Thoracic aorta (tissue), 2 donors: ENCODE measurements at regions not wholly inside any gene's neighbourhood (a gene's known extent, or its start where the extent isn't known, plus 50 kb on each side); places are given as distances from the start of the nearest gene placed in this dataset.

Experiments used
- ATAC-seq: fragments of 150-250 bp; one replicate; pipeline ENCODE4 v1.8.0; 2017; ENCODE audit warnings: low read depth; ENCODE audit not compliant: insufficient number of reproducible peaks, low FRiP score
- DNase-seq: peaks from one replicate; pipeline ENCODE4 v3.0.0-alpha.2; 2020; ENCODE audit warnings: low spot score
- H3K27ac ChIP-seq, 2 donors: fragments of 200-600 bp; sonication (generic); 1 replicate in 1 of 2; 2 replicates in 1 of 2; pipeline ENCODE4 v1.5.1; 2016; ENCODE audit warnings: mild to moderate bottlenecking in 2 of 2, moderate library complexity in 2 of 2
- H3K27me3 ChIP-seq: fragments of 200-600 bp; sonication (generic); replicated peaks from 2 replicates; pipeline ENCODE4 v1.6.0; 2016; ENCODE audit warnings: mild to moderate bottlenecking; ENCODE audit not compliant: insufficient read depth
- H3K36me3 ChIP-seq: fragments of 200-600 bp; sonication (generic); one replicate; pipeline ENCODE4 v1.5.1; 2016
- H3K4me1 ChIP-seq, 2 donors: fragments of 200-600 bp; sonication (generic); 1 replicate in 1 of 2; 2 replicates in 1 of 2; pipeline versions ENCODE4 v1.5.1 to v1.6.0; 2016; ENCODE audit warnings: low read depth in 2 of 2, mild to moderate bottlenecking in 1 of 2; ENCODE audit not compliant: control insufficient read depth in 1 of 2
- H3K4me3 ChIP-seq: fragments of 200-600 bp; sonication (generic); 2 replicates; pipeline ENCODE4 v1.5.1; 2016; ENCODE audit warnings: mild to moderate bottlenecking
- H3K9me3 ChIP-seq: fragments of 200-600 bp; sonication (generic); 2 replicates; pipeline ENCODE4 v1.5.1; 2016
- CTCF ChIP-seq: fragments of 200-600 bp; sonication (generic); IDR thresholded peaks from one replicate; pipeline ENCODE4 v1.5.1; 2019; ENCODE audit warnings: antibody characterized with exemption

DNA sequence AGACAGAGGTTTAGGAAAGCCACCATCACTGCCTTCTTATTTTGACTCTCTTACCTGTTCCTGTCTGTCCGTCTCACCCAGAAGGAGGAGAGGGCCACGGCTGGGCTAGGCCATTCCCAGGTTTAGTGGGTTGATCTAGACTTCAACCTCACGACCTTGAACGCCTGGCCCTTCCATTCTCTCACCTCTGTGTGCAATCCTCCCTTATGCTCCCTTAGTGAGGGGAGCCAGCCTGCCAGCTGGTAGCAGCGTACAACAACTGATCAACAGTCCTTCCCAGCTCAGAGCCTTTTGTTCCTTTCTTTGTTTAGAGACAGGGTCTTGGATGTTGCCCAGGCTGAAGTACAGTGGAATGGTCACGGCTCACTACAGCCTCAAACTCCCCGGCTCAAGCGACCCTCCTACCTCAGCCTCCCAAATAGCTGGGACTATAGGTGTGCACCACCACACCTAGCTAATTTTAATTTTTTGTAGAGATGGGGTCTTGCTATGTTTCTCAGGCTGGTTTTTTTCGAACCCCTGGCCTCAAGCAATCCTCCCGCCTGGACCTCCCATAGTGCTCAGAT, 123.9 kb downstream of the ZNF664 start:
- Histone ChIP-seq H3K36me3 (no peaks in the 10 kb centered on the region), H3K27me3 (no peaks in the 10 kb centered on the region), H3K4me1 (peaks cover 5 to 28% of the 10 kb centered on the region in 2 donors), H3K27ac (peak overlapping the region; percentile 49 to 60), H3K4me3 (no peak overlapping the region), H3K9me3 (no peaks in the 10 kb centered on the region)
- no peak for TF ChIP-seq CTCF
- ATAC-seq = no peak
- no peak for DNase-seq

DNA sequence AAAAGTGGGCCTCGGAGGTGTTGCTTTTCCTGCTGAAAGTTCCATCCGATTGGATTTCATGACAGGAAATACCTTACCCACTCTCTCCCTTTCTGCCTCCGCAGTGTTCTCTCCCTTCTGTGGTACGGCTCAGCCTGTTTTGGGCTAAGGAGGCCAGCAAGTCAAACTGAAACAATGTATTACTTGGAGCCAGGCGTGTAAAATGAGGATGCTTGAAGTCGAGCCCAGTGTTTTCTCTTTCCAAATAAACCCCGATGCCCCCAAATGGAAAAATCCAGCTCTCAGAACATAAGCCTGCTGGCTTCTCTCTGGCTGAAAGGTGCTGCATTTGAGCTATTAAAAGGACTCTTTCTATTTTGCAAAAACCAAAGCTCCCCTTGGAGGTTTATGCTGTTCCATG, 124.7 kb downstream of the ZNF664 start:
- TF ChIP-seq CTCF = no peak
- Histone ChIP-seq H3K27me3 (no peaks in the 10 kb centered on the region), H3K4me3 (peak overlapping the region; percentile 52), H3K9me3 (no peaks in the 10 kb centered on the region), H3K36me3 (no peaks in the 10 kb centered on the region), H3K4me1 (peaks cover 5 to 28% of the 10 kb centered on the region in 2 donors), H3K27ac (peak overlapping the region; percentile 49 to 60)
- ATAC-seq (no peak), DNase-seq (no peak)

DNA sequence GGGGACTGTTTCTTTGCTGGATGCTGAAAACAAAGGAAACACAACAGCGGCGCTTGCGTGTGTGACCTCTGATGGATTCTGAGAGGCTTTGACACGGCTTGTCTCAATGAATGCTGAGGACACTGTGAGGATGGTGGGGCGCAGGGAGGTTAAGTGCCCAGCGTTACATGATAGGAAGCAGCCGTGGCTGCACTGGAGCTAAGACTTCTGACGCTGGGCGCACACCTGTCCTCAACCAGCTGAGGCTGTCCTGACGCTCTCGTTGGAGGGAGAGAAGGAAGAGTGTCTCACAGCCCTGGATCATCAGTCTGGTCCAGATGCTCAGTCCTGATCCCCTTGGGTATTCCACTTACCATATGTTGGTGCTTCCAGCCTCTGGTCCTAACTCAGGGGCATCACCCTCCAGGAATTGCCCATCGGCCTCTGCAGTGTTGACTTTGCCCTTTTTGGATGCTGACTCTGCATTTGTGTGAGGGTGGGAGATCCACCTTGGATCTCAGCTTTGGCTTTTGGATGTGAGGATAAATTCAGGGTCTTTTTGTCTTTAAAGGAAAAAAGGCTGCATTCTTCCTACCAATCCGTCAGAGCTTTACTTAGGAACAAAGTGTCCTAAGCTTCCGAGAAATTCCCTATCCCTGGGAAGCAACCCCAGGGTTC, 125.2 kb downstream of the ZNF664 start:
- no peaks in the 10 kb centered on the region for H3K36me3 ChIP-seq
- no peak for ATAC-seq
- H3K9me3 ChIP-seq = no peaks in the 10 kb centered on the region
- no peaks in the 10 kb centered on the region for H3K27me3 ChIP-seq
- H3K4me1 ChIP-seq = peaks cover 5 to 28% of the 10 kb centered on the region in 2 donors
- no peak for TF ChIP-seq CTCF
- no peak for DNase-seq
- peak overlapping the region; percentile 49 to 60 for H3K27ac ChIP-seq
- peak overlapping the region; percentile 52 for H3K4me3 ChIP-seq

DNA sequence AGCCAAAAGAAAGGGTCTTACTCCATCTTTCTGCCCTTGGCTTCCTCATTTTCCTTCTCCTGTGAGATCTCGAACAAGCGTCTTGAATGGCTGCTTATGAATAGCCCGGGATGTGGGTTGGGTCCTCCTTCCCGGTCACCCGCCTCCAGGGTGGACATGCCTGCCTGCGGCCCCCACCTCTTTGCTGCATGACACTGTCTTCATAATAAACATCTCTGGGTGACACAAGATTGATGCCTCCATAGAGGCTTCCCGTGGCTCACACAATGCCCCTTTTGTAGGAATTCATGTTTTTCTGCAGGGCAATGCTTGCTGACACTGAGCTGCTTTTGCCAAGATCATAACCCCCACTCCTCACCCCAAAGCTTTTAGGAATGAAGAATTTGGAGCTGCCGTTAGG, 125.9 kb downstream of the ZNF664 start:
- no peak for ATAC-seq
- no peaks in the 10 kb centered on the region for H3K36me3 ChIP-seq
- no peak for TF ChIP-seq CTCF
- no peak overlapping the region for H3K27ac ChIP-seq
- H3K4me3 ChIP-seq = no peak overlapping the region
- DNase-seq = no peak
- H3K4me1 ChIP-seq = peaks cover 5 to 28% of the 10 kb centered on the region in 2 donors
- no peaks in the 10 kb centered on the region for H3K27me3 ChIP-seq
- no peaks in the 10 kb centered on the region for H3K9me3 ChIP-seq

DNA sequence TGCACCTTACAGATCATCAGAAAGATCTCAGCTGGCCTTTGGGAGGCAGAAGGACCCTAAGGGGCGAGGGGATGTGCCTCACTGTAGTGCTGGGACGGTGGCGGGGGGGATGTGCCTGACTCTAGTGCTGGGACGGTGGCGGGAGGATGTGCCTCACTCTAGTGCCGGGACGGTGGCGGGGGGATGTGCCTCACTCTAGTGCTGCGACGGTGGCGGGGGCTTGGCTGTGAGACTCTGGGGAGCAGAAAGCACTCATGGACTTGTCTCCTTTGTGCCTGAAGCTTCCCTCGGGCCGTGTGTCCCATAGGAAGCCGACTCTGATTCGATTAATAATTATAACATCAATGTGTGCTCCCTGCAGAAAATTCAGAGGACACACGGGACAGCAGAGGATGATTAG, 126.6 kb downstream of the ZNF664 start:
- no peaks in the 10 kb centered on the region for H3K36me3 ChIP-seq
- no peaks in the 10 kb centered on the region for H3K27me3 ChIP-seq
- H3K4me3 ChIP-seq = no peak overlapping the region
- H3K4me1 ChIP-seq = peaks cover 5 to 28% of the 10 kb centered on the region in 2 donors
- H3K9me3 ChIP-seq = no peaks in the 10 kb centered on the region
- ATAC-seq (no peak), DNase-seq (no peak)
- H3K27ac ChIP-seq = no peak overlapping the region
- no peak for TF ChIP-seq CTCF
